ENCODE measurements at regions not wholly inside any gene's neighbourhood (a gene's known extent, or its start where the extent isn't known, plus 50 kb on each side); places are given as distances from the start of the nearest gene placed in this dataset.

GRCh38 chr11:29029452-29029851 lies 921.3 kb downstream of the METTL15 start (continued):
- no peak for TF ChIP-seq ZBTB8A (tag by site-specific recombination; IDR thresholded peaks at IDR 0.05)

GRCh38 chr11:29027436-29027835 lies 919.2 kb downstream of the METTL15 start:
- CTCF ChIA-PET, result no interaction called here
- Histone ChIP-seq H3K9me3 (ENCODE audit: control insufficient read depth, insufficient read depth, low read depth, low read length) (no peaks in the 10 kb centered on the region), H3K27ac (ENCODE audit: extremely low read depth, low read depth, low read length) (no peak overlapping the region), H3K4me3 (ENCODE audit: low read depth, low read length) (no peak overlapping the region), H3K36me3 (ENCODE audit: control insufficient read depth in 2 of 2, insufficient read depth in 1 of 2, low read length in 2 of 2) (no peaks in the 10 kb centered on the region), H3K4me1 (ENCODE audit: control insufficient read depth, insufficient read depth, low read length) (no peaks in the 10 kb centered on the region)
- POLR2A ChIA-PET, result no interaction called here
- TF ChIP-seq CTCF (tag by site-specific recombination; IDR thresholded peaks at IDR 0.05) (no peak), ZNF146 (tag by site-specific recombination; IDR thresholded peaks at IDR 0.05) (no peak), ZNF37A (tag by site-specific recombination; IDR thresholded peaks at IDR 0.05) (no peak), ZNF202 (tag by site-specific recombination; IDR thresholded peaks at IDR 0.05; ENCODE audit: borderline replicate concordance) (no peak), ZBTB48 (tag by site-specific recombination; IDR thresholded peaks at IDR 0.05) (no peak), ZNF501 (tag by site-specific recombination; IDR thresholded peaks at IDR 0.05) (no peak), ZNF645 (tag by site-specific recombination; IDR thresholded peaks at IDR 0.05) (no peak), ZBTB21 (tag by site-specific recombination; IDR thresholded peaks at IDR 0.05) (no peak), ZNF530 (tag by site-specific recombination; IDR thresholded peaks at IDR 0.05; ENCODE audit: low read depth) (no peak), ZBTB17 (tag by site-specific recombination; IDR thresholded peaks at IDR 0.05) (no peak), ZNF473 (tag by site-specific recombination; IDR thresholded peaks at IDR 0.05) (no peak), ZNF514 (tag by site-specific recombination; IDR thresholded peaks at IDR 0.05) (no peak)

- ChIA-PET CTCF (interaction anchor here (0.6 kb wide), 1 partner anchor 212 kb away, joined by 4 read pairs; no protein-coding TSS in a partner anchor), POLR2A (no interaction called here)
- H3K4me3 ChIP-seq (ENCODE audit: low read depth, low read length), result no peak overlapping the region
- no peaks in the 10 kb centered on the region for H3K36me3 ChIP-seq (ENCODE audit: control insufficient read depth in 2 of 2, insufficient read depth in 1 of 2, low read length in 2 of 2)
- no peak overlapping the region for H3K27ac ChIP-seq (ENCODE audit: extremely low read depth, low read depth, low read length)
- no peaks in the 10 kb centered on the region for H3K4me1 ChIP-seq (ENCODE audit: control insufficient read depth, insufficient read depth, low read length)
- H3K9me3 ChIP-seq (ENCODE audit: control insufficient read depth, insufficient read depth, low read depth, low read length), result no peaks in the 10 kb centered on the region
- TF ChIP-seq ZNF248 (tag by site-specific recombination; IDR thresholded peaks at IDR 0.05) (no peak), ZFP37 (tag by site-specific recombination; IDR thresholded peaks at IDR 0.05) (no peak), YY2 (tag by site-specific recombination; IDR thresholded peaks at IDR 0.05) (no peak), PRDM10 (tag by site-specific recombination; IDR thresholded peaks at IDR 0.05) (no peak), MZF1 (tag by site-specific recombination; IDR thresholded peaks at IDR 0.05; ENCODE audit: borderline replicate concordance) (no peak), ZNF76 (tag by site-specific recombination; IDR thresholded peaks at IDR 0.05; ENCODE audit: borderline replicate concordance, low read depth) (no peak), ZNF704 (tag by site-specific recombination; IDR thresholded peaks at IDR 0.05) (no peak), ZNF518A (tag by site-specific recombination; conservative IDR thresholded peaks at IDR 0.05; ENCODE audit: low read depth) (no peak)
Observed at GRCh38 chr11:29026286-29026685, 918.1 kb downstream of the METTL15 start.
